ENCODE measurements at regions not wholly inside any gene's neighbourhood (a gene's known extent, or its start where the extent isn't known, plus 50 kb on each side); places are given as distances from the start of the nearest gene placed in this dataset.

- 75% methylated on average over 2 of the region's 3 CpGs for WGBS
- H3K18ac ChIP-seq (ENCODE audit: low read depth in 1 of 2, low read length in 2 of 2) = no peak overlapping the region
These were observed 511.7 kb upstream of the NOX3 start for GRCh38 chr6:155967322-155967721.

GRCh38 chr6:155964544-155964943, 508.9 kb upstream of the NOX3 start:
- H4K8ac ChIP-seq (ENCODE audit: low read length) = no peak overlapping the region
- H4K91ac ChIP-seq (ENCODE audit: low read length) = no peak overlapping the region
- H2BK15ac ChIP-seq (ENCODE audit: low read depth, poor library complexity, severe bottlenecking) = no peak overlapping the region
- H3K4me3 ChIP-seq (ENCODE audit: insufficient read depth in 1 of 2, low read depth in 1 of 2, low read length in 2 of 2) = no peak overlapping the region
- H3K23ac ChIP-seq (ENCODE audit: low read length in 2 of 2) = no peak overlapping the region
- no peak overlapping the region for H2AFZ ChIP-seq (ENCODE audit: low read depth, low read length)
- no peak overlapping the region for H3K18ac ChIP-seq (ENCODE audit: low read depth in 1 of 2, low read length in 2 of 2)
- no peak overlapping the region for H3K4me2 ChIP-seq (ENCODE audit: low read length, poor library complexity, severe bottlenecking)
- no peak overlapping the region for H2BK120ac ChIP-seq (ENCODE audit: low read depth, low read length)
- no peaks in the 10 kb centered on the region for H3K36me3 ChIP-seq (ENCODE audit: control insufficient read depth in 1 of 2, insufficient read depth in 2 of 2, low read depth in 1 of 2, low read length in 2 of 2)
- H3K27me3 ChIP-seq (ENCODE audit: control insufficient read depth in 1 of 2, insufficient read depth in 1 of 2, low read length in 2 of 2) = no peaks in the 10 kb centered on the region
- WGBS = 90% methylated on average over 1 of the region's 2 CpGs
- H3K4me1 ChIP-seq (ENCODE audit: control insufficient read depth, insufficient read depth, low read depth, low read length) = no peaks in the 10 kb centered on the region
- no peak for DNase-seq
- no peak overlapping the region for H3K14ac ChIP-seq (ENCODE audit: low read length in 2 of 2)
- H3K27ac ChIP-seq (ENCODE audit: low read length, poor library complexity, severe bottlenecking) = no peak overlapping the region
- no peak overlapping the region for H2AK5ac ChIP-seq (ENCODE audit: low read length, severe bottlenecking)
- H3K4ac ChIP-seq (ENCODE audit: low read depth in 1 of 2, low read length in 2 of 2) = no peak overlapping the region
- H2BK12ac ChIP-seq (ENCODE audit: low read length in 2 of 2) = no peak overlapping the region
- H3K9ac ChIP-seq (ENCODE audit: low read length) = no peak overlapping the region
- no peak overlapping the region for H2BK5ac ChIP-seq (ENCODE audit: low read depth, low read length, poor library complexity, severe bottlenecking)
- peaks cover 28% of the 10 kb centered on the region for H3K9me3 ChIP-seq (ENCODE audit: control insufficient read depth, low read length)
- no peaks in the 10 kb centered on the region for H3K79me1 ChIP-seq (replicated peaks; ENCODE audit: low read length, poor library complexity, severe bottlenecking)

More at GRCh38 chr6:155967322-155967721, 511.7 kb upstream of the NOX3 start:
- H3K23ac ChIP-seq (ENCODE audit: low read length in 2 of 2) = no peak overlapping the region
- no peak overlapping the region for H3K14ac ChIP-seq (ENCODE audit: low read length in 2 of 2)
- no peak overlapping the region for H2BK120ac ChIP-seq (ENCODE audit: low read depth, low read length)
- no peak overlapping the region for H4K91ac ChIP-seq (ENCODE audit: low read length)
- H3K4ac ChIP-seq (ENCODE audit: low read depth in 1 of 2, low read length in 2 of 2) = no peak overlapping the region
- DNase-seq = no peak
- H3K4me3 ChIP-seq (ENCODE audit: insufficient read depth in 1 of 2, low read depth in 1 of 2, low read length in 2 of 2) = no peak overlapping the region
- no peak overlapping the region for H3K27ac ChIP-seq (ENCODE audit: low read length, poor library complexity, severe bottlenecking)
- no peaks in the 10 kb centered on the region for H3K36me3 ChIP-seq (ENCODE audit: control insufficient read depth in 1 of 2, insufficient read depth in 2 of 2, low read depth in 1 of 2, low read length in 2 of 2)
- H2BK12ac ChIP-seq (ENCODE audit: low read length in 2 of 2) = no peak overlapping the region
- no peak overlapping the region for H4K8ac ChIP-seq (ENCODE audit: low read length)
- no peaks in the 10 kb centered on the region for H3K79me1 ChIP-seq (replicated peaks; ENCODE audit: low read length, poor library complexity, severe bottlenecking)
- H3K9ac ChIP-seq (ENCODE audit: low read length) = no peak overlapping the region
- no peak overlapping the region for H2AFZ ChIP-seq (ENCODE audit: low read depth, low read length)
- no peaks in the 10 kb centered on the region for H3K4me1 ChIP-seq (ENCODE audit: control insufficient read depth, insufficient read depth, low read depth, low read length)
- H3K27me3 ChIP-seq (ENCODE audit: control insufficient read depth in 1 of 2, insufficient read depth in 1 of 2, low read length in 2 of 2) = no peaks in the 10 kb centered on the region
- no peak overlapping the region for H2BK15ac ChIP-seq (ENCODE audit: low read depth, poor library complexity, severe bottlenecking)
- no peak overlapping the region for H3K4me2 ChIP-seq (ENCODE audit: low read length, poor library complexity, severe bottlenecking)
- no peak overlapping the region for H2AK5ac ChIP-seq (ENCODE audit: low read length, severe bottlenecking)
- no peak overlapping the region for H2BK5ac ChIP-seq (ENCODE audit: low read depth, low read length, poor library complexity, severe bottlenecking)
- H3K9me3 ChIP-seq (ENCODE audit: control insufficient read depth, low read length) = peaks cover 23% of the 10 kb centered on the region

GRCh38 chr6:155962276-155962675, 506.6 kb upstream of the NOX3 start:
- Histone ChIP-seq H3K27me3 (ENCODE audit: control insufficient read depth in 1 of 2, insufficient read depth in 1 of 2, low read length in 2 of 2) (no peaks in the 10 kb centered on the region), H2BK15ac (ENCODE audit: low read depth, poor library complexity, severe bottlenecking) (no peak overlapping the region), H3K9ac (ENCODE audit: low read length) (no peak overlapping the region), H2AFZ (ENCODE audit: low read depth, low read length) (no peak overlapping the region), H4K8ac (ENCODE audit: low read length) (peak overlapping the region; percentile 37), H3K23ac (ENCODE audit: low read length in 2 of 2) (no peak overlapping the region), H3K36me3 (ENCODE audit: control insufficient read depth in 1 of 2, insufficient read depth in 2 of 2, low read depth in 1 of 2, low read length in 2 of 2) (no peaks in the 10 kb centered on the region), H3K9me3 (ENCODE audit: control insufficient read depth, low read length) (peaks cover 26% of the 10 kb centered on the region), H3K27ac (ENCODE audit: low read length, poor library complexity, severe bottlenecking) (no peak overlapping the region), H3K4me1 (ENCODE audit: control insufficient read depth, insufficient read depth, low read depth, low read length) (no peaks in the 10 kb centered on the region), H2AK5ac (ENCODE audit: low read length, severe bottlenecking) (no peak overlapping the region), H2BK120ac (ENCODE audit: low read depth, low read length) (no peak overlapping the region), H3K79me1 (replicated peaks; ENCODE audit: low read length, poor library complexity, severe bottlenecking) (no peaks in the 10 kb centered on the region), H3K4me3 (ENCODE audit: insufficient read depth in 1 of 2, low read depth in 1 of 2, low read length in 2 of 2) (no peak overlapping the region), H3K4me2 (ENCODE audit: low read length, poor library complexity, severe bottlenecking) (no peak overlapping the region), H2BK5ac (ENCODE audit: low read depth, low read length, poor library complexity, severe bottlenecking) (no peak overlapping the region), H2BK12ac (ENCODE audit: low read length in 2 of 2) (no peak overlapping the region), H3K14ac (ENCODE audit: low read length in 2 of 2) (no peak overlapping the region), H3K18ac (ENCODE audit: low read depth in 1 of 2, low read length in 2 of 2) (no peak overlapping the region), H3K4ac (ENCODE audit: low read depth in 1 of 2, low read length in 2 of 2) (no peak overlapping the region), H4K91ac (ENCODE audit: low read length) (no peak overlapping the region)
- 82% methylated on average over 1 of the region's 1 CpG for WGBS
- no peak for DNase-seq

- no peaks in the 10 kb centered on the region for H3K79me1 ChIP-seq (replicated peaks; ENCODE audit: low read length, poor library complexity, severe bottlenecking)
- H2BK5ac ChIP-seq (ENCODE audit: low read depth, low read length, poor library complexity, severe bottlenecking) = no peak overlapping the region
- H3K4me1 ChIP-seq (ENCODE audit: control insufficient read depth, insufficient read depth, low read depth, low read length) = no peaks in the 10 kb centered on the region
- H3K9ac ChIP-seq (ENCODE audit: low read length) = no peak overlapping the region
- no peak overlapping the region for H3K23ac ChIP-seq (ENCODE audit: low read length in 2 of 2)
- H3K9me3 ChIP-seq (ENCODE audit: control insufficient read depth, low read length) = peaks cover 23% of the 10 kb centered on the region
- H3K4me2 ChIP-seq (ENCODE audit: low read length, poor library complexity, severe bottlenecking) = no peak overlapping the region
- DNase-seq = no peak
- 95% methylated on average over 6 of the region's 6 CpGs for WGBS
- no peak overlapping the region for H2AFZ ChIP-seq (ENCODE audit: low read depth, low read length)
- H3K27ac ChIP-seq (ENCODE audit: low read length, poor library complexity, severe bottlenecking) = no peak overlapping the region
- H2AK5ac ChIP-seq (ENCODE audit: low read length, severe bottlenecking) = no peak overlapping the region
- H2BK12ac ChIP-seq (ENCODE audit: low read length in 2 of 2) = no peak overlapping the region
- H2BK120ac ChIP-seq (ENCODE audit: low read depth, low read length) = no peak overlapping the region
- H4K91ac ChIP-seq (ENCODE audit: low read length) = no peak overlapping the region
- no peak overlapping the region for H3K4me3 ChIP-seq (ENCODE audit: insufficient read depth in 1 of 2, low read depth in 1 of 2, low read length in 2 of 2)
- H4K8ac ChIP-seq (ENCODE audit: low read length) = no peak overlapping the region
- no peak overlapping the region for H3K4ac ChIP-seq (ENCODE audit: low read depth in 1 of 2, low read length in 2 of 2)
- H3K14ac ChIP-seq (ENCODE audit: low read length in 2 of 2) = no peak overlapping the region
- H3K27me3 ChIP-seq (ENCODE audit: control insufficient read depth in 1 of 2, insufficient read depth in 1 of 2, low read length in 2 of 2) = no peaks in the 10 kb centered on the region
- H3K36me3 ChIP-seq (ENCODE audit: control insufficient read depth in 1 of 2, insufficient read depth in 2 of 2, low read depth in 1 of 2, low read length in 2 of 2) = no peaks in the 10 kb centered on the region
- H2BK15ac ChIP-seq (ENCODE audit: low read depth, poor library complexity, severe bottlenecking) = no peak overlapping the region
- H3K18ac ChIP-seq (ENCODE audit: low read depth in 1 of 2, low read length in 2 of 2) = no peak overlapping the region
These were observed 504.4 kb upstream of the NOX3 start for GRCh38 chr6:155959898-155960495.
